NCI-H146 treated with DMSO at 0.1 percent for 48 hours (cell line): ENCODE measurements at regions not wholly inside any gene's neighbourhood (a gene's known extent, or its start where the extent isn't known, plus 50 kb on each side); places are given as distances from the start of the nearest gene placed in this dataset.

Experiments
- DNase-seq: peaks from one replicate; lab custom pipeline; 2025; ENCODE audit not compliant: unreplicated experiment; lab: John Stamatoyannopoulos, UW

DNA sequence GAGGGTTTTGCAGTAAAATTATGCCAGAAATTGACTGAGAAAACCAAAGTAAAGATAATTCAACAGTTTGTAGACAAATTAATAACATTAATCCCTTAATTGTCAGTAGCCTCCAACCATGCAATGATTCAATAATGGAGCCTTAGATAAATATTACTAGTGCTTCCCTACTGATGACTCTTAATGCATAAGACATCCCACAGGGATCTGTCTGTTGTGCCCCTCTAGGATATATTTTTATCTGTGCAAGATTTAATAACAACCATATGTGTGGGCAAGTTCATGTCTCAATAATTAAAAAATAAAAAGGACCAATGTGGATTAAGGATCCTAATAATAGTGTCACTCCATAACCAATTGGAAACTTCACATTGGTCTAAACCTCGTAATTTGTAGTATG, 230.3 kb upstream of the TCF4 start:
- no peak for DNase-seq

DNA sequence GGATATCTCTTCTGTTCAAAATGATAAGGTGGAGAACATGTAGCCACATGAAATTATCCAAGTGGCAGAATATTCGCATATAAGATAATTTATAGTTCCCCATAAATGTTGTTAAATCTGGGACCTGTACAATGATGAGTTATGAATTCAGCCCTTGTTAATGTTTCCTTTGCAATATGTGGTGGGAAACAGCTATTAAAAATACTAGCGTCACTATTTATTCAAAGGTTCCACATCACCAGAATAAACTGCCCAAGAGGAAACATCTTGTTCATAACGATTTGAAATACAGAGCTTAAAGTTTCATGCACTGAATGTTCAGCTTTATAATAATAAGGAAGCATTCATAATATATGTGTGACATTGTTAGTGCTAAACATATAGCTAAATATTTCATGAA, 223.9 kb upstream of the TCF4 start:
- no peak for DNase-seq

DNA sequence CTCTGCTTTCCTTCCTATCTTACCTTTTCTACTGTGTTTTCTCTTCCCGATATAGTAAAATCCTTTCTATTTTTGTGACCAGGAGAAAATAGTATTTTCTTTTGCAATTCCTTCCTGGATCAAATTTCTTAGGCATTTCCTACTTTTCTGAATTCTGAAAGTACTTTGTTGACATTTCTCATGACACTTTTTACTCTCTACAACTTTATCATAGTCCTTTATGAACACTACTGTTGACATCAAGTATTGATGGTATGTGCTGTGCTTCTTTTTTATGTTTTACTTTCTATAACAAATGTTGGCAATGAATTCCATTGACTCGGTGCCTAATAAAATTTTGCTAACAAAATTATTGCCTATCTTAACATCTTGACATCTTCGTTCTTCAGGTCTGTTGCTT, 217.7 kb upstream of the TCF4 start:
- no peak for DNase-seq

DNA sequence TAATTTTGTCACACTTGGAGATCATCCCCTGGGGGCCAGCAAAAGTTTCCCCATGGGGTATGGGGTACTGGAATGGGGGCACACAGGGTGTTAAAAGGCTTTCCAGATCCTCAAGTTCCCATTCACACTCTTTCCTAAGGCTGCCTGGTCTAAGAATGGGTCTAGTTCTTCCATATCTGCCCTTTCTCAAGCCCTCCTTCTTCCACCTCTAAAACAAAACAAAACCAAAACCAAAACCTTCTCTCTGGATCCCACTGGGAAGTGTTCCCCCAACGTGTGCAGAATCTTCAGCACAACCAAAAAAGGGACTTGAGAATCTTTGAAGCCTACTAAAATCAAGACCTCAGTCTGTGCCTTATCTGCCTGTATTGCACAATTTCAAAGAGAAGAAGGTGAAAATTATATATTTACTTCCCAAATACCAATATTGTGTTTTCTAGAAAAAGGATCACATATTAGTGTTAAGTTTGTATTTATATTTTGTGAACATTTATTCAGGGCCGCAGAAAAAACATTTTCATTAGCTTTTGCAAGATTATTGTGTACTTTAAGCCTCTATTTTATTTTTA, 207.2 kb upstream of the TCF4 start:
- no peak for DNase-seq

DNA sequence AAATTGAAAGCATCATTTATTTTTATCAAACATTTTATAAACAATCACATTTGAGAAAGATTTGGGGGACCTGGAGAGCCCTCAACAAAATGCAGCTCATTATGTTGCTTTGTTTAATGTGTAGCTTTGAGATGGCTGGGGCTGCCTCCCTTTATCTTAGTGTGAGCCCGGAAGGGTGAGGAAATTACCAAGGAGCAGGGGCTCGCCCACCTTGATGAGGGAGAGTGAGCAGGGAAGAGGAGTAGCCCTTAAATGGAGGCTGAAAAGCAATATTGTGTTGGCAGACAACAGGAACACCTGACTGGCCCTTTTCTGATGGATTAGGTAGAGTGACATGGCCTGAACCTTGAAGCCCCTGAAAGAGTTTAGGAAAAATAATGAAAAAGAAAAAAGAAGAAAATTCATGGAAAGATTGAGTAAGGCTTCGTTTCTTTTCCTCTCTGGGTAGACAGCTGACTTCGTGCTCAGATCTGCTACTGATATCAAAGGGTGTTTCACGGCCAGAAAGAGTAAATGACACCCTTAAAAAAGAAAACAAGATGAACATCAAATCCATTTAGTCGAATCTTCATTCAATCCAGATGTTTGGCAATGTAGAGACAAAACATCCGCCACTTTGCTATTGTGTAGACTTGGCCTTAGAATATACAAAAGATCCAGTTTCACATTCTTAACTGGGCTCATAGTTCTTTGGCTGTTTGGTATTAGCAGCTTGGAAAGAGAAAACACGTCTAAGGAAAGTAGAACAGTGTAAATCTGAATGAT, 206.5 kb upstream of the TCF4 start:
- DNase-seq, result no peak

DNA sequence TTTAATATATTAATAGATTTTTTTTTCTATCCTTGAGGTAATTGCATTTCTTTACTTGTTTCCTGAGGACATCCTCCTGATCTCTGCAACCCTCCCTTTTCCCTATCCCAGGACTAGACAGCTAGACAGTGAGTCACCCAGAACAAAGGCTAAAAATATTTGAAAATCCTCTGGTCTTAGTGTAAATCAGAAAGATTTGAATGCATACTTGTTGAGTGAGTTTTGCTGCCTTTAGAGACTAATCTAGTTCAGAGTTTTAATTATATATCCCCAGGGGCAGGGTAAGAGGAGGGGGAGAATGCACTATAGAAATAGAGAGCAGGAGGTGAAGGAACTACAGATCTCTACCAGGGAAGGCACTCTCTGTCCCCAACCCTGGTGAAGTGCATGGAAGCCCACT, 202.3 kb upstream of the TCF4 start:
- no peak for DNase-seq

GRCh38 chr18:55787536-55788073, 199.6 kb upstream of the TCF4 start:
- no peak for DNase-seq

GRCh38 chr18:55786651-55787272, 198.8 kb upstream of the TCF4 start:
- no peak for DNase-seq

DNA sequence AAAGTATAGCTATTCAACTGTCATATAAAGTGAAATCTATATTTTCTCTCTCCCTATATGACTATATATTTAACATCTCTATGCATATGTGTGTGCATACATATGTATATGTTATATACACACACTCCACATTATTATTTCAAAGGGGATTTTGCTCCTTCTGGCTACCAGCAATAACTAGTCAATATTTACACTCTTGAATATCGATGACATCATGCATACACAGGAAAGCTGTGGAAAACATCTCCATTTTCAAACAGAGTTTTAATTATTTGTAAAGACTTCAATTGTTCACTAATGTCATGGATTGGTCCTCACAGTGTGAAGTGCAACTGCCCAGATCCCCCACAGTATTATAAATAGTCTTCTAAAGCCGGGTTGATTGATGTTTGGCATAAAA, 195.9 kb upstream of the TCF4 start:
- peak; percentile 88 for DNase-seq

GRCh38 chr18:55781481-55781957, 193.5 kb upstream of the TCF4 start:
- peak; percentile 82 for DNase-seq

DNA sequence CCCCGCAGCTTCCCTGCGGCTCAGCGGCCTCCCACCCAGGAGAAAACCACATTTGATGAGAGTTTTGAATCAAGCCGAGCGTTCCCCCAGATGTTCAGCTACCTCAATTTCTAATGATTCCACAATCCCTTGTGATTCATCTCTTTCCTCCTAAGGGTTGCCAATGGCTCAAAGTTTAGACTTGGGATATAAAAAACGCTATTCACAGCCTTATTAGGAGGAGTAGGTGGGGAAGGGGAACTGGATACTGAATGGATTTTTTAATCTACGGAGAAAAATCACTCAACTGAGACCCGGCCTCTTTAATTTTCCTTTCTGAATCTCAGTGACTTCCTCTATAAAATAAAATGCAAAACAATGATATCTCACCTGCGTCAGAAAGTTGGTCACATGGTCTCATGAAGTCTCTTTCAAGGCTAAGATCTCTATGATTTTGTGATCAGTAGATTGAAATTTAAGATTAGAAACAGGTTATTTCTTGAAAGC, 192.6 kb upstream of the TCF4 start:
- no peak for DNase-seq

DNA sequence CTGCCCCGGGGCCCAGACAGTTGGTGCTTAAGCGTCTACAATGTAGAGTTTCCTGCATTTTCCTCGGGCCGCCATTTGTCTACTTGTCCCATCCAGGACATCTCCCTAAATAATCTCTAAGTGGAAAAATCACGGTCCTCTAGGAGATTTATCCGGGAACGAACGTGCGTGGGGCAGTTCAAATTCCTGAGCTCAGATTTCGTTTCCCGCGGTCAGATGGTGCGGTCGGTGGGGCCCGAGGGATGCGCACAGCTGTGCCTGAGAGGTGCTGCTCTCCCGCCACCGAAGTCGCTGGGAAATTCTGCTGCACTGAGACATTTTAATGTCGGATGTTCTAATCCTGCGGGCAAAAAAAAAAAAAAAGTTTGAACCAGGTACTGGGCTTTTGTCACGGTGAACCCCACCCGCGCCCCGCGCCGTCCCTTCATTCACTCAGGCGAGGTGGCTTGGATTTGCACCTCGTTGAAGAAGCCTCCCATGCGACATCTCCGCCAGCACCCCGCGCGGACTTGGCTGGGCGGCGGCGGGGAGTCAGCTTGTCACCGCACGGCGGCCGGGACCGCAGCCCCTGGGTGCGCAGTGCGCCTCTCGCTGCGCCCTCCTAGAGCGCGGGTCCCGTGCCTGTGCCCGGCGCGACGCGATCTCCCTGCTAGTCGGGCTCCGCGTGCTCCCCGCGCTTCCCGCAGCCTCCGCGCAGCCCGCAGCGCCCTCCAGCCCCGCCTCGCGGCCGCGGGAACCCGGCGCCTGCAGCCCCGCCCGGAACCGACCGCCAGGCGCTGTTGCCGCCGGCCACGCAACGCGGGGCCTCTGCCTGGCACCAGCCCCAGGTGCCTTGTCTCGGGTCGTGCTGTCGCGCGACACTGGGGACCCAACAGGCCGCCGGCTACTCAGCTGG, 191.9 kb upstream of the TCF4 start:
- peak; percentile 70 for DNase-seq

- peak; percentile 65 for DNase-seq
Observed at GRCh38 chr18:55778788-55779690, 191.0 kb upstream of the TCF4 start.

DNA sequence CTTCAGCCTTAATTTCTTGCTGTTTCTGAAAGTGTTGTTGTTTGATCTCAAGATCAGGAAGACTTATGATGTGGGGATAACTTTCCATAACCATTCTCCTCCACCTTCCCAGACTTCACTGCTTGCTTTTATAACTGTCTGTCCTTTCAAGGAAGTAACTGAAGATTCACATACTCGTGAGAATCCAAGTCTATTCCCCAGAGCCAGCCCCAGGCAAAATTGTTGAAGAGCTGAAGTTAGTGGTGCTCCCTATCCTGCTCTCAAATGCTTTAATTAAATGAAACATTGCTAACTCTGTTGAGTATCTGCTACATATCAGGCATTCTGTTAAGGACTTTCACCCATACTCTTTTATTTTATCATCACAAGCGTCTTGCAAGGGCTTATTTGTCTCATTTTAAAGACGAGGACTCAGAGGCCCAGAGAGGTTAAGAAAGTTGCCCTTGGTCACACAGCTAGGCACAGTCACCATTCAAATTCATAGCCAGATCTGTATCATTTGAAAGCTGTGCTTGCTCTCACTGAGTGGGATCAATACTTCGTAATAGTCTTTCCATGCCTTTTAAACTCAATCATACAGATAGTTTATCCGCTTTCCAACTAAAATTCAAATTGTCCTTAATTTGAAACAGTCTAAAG, 189.8 kb upstream of the TCF4 start:
- no peak for DNase-seq

- no peak for DNase-seq
Observed at GRCh38 chr18:55775972-55776371, 188.0 kb upstream of the TCF4 start.

GRCh38 chr18:55774505-55774904, 186.5 kb upstream of the TCF4 start:
- DNase-seq, result no peak

- DNase-seq, result no peak
Observed at GRCh38 chr18:55768255-55768654, 180.3 kb upstream of the TCF4 start.

DNA sequence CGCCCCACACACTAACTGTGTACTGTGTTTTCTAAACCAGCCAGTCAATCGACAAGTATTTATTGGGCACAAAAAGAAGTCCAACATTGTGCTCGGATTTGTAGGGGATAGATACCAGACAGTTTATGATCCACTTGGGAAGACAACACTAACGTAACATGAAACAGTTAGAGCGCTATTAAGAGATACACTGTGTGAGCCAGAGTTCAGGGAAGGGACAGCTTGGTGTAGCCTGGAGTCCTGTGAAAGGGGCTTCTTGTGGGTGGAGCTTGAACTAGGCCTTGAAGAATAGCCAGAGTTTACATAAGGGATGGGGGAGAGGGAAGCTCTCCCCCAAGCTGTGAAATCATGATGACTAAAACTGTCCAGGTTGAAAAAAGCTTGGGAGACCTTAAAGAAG, 176.4 kb upstream of the TCF4 start:
- DNase-seq, result no peak

DNA sequence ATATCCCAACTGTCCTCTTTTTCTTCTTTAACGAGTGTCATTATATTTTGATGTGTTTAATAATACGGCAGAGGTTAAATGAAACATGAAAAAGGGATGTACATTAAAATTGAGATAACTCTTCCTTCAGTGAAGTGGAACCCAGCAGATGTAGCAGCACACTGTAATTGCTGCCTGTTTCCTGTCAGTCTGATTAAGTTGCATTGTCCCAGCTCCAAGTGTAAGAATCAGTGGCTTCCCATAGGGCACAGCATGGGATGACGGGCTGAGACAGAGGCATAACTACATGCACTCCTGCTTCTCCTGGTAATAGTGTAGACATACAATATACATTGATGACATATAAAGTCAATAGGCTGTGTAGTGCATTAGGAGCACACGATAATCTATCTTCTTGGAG, 175.8 kb upstream of the TCF4 start:
- peak; percentile 85 for DNase-seq
